GM21737 (cell line): ENCODE measurements at regions not wholly inside any gene's neighbourhood (a gene's known extent, or its start where the extent isn't known, plus 50 kb on each side); places are given as distances from the start of the nearest gene placed in this dataset.
"Not testable (repeated sequence)": the region's sequence is repeated elsewhere in the genome, so short reads cannot be mapped to it uniquely, and the experiment has no call there.

Experiments
- ATAC-seq: cut with Tn5 transposase; IDR thresholded peaks from one replicate; pipeline ENCODE4 v1.9.1; 2021; ENCODE audit warnings: mild to moderate bottlenecking, moderate library complexity; ENCODE audit not compliant: unreplicated experiment

- no peak for ATAC-seq
These were observed 393.2 kb upstream of the SPAG17 start for GRCh38 chr1:118578276-118578675.

DNA sequence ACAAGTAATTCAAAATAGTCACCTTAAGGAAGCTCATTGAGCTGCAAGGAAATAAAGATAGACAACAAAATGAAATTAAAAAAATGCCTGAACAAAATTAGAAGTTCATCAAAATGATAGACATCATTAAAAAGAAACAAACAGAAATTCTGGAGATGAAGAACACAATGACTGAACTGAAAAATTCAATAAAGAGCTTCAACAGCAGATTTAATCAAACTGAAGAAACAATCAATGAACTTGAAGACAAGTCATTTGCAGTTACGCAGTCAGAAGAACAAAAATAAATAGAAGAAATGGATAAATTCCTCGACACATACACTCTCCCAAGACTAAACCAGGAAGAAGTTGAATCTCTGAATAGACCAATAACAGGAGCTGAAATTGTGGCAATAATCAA, 390.0 kb upstream of the SPAG17 start:
- ATAC-seq = no peak

- ATAC-seq = no peak
These were observed 380.1 kb upstream of the SPAG17 start for GRCh38 chr1:118564961-118565703.

DNA sequence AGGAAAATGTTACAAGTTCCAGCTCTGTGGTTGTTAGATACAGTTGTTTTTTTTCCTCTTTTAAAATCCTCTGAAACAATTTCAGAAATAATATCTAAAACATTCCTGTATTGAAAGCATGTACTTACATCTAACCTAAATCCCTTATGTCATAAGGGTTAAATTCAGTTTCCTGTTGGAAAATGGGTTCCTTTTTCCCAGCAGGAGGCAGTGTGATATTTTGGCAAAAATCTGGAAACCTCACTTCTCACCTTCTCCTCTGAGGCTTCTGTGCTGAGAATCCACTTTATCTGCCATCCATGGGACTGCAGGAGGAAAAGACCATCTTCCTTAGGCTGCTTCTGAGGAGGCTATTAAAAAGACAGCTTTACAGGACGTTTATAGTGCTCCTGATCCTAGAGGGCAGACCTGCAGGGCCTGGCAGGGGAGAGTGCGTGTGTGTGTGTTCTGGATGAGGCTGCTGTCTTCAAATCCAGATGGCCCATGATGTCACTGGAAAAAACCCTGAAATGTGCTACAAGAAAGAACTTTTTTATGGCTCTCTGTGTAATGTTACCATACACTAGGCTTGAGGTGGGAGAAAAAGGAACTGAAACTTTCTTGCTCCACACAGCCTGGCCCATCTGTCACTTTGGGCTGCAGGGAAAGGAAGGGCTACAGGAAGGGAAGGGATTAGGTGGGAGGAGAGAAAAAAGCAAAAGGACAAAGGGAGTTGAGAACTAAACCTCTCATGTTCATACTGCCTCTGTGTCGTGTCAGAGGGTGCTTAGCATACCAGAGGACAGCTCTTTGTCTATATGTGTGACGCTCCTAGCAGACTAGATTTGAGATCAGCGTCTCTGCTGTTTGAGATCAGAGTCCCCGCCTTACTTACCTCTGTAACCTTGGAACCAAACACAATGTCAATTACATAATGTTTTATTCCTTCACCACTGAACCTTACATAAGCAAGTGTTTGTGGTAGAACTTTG, 379.2 kb upstream of the SPAG17 start:
- ATAC-seq = peak; percentile 78

GRCh38 chr1:118558933-118559332, 373.9 kb upstream of the SPAG17 start:
- ATAC-seq = no peak

DNA sequence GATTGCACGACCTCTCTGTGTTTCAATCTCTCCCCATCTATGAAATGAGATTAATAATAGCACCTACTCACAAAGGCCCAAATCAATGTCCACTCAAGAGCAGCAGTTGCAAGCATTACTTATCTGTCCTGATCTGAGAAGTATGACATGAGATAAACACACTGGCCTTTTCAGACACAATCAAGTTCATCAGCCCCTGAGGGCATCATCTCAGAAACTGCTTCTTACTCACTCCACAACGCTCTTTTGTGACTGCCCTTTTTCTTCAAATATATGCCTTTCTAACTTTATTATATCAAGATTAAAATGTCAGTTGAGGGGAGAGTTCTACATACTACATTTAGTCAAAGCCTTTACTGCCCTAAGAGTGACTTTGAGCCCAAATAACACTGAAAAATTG, 371.9 kb upstream of the SPAG17 start:
- ATAC-seq = no peak

DNA sequence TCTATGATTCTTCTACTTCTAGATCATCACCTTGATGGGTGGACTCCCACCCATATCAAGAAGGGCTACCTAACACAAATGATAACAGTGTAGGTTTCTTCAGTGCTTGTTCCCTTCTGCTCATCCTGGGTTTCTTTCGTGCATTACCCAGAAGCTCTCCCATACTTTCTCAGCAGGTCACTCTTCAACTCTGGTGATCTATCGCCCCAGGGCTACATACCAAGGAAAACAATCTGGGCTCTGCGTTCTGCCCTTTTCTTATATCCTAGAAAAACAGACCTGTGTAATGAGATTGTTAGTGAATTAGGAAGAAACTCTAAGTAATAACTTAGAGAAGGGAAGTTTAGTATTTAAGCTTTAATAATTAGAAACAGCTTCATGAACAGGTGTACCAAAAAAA, 370.6 kb upstream of the SPAG17 start:
- no peak for ATAC-seq

GRCh38 chr1:118535901-118536300, 350.9 kb upstream of the SPAG17 start:
- ATAC-seq = no peak

- ATAC-seq = not testable (repeated sequence)
These were observed 326.9 kb upstream of the SPAG17 start for GRCh38 chr1:118511922-118512321.

GRCh38 chr1:118504867-118505266, 319.8 kb upstream of the SPAG17 start:
- no peak for ATAC-seq

GRCh38 chr1:118504221-118504644, 319.2 kb upstream of the SPAG17 start:
- no peak for ATAC-seq

DNA sequence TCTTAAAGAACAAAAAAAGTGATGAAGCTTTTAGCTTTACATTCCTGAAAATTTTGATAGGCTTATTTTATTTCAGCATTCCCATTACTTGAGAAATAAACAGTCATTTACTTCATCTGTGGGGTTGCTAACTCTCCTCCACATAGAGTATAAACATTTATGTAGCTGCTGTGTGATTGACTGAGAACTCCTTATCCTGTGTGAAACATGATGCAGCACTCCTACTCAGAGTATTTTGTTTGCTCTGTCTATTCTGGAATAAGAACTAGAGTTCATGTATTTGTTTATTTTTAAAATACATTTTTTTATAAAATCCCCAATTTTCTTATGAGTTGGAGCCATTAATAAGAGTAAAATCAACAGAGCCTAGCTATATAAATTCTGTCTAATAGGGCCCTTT, 318.7 kb upstream of the SPAG17 start:
- ATAC-seq = no peak

- ATAC-seq = no peak
These were observed 310.0 kb upstream of the SPAG17 start for GRCh38 chr1:118494998-118495397.

- ATAC-seq = no peak
These were observed 303.8 kb upstream of the SPAG17 start for GRCh38 chr1:118488787-118489186.

- no peak for ATAC-seq
These were observed 302.9 kb upstream of the SPAG17 start for GRCh38 chr1:118487932-118488331.

- ATAC-seq = no peak
These were observed 302.1 kb upstream of the SPAG17 start for GRCh38 chr1:118487091-118487490.

GRCh38 chr1:118486199-118486598, 301.2 kb upstream of the SPAG17 start:
- ATAC-seq = no peak

- no peak for ATAC-seq
These were observed 300.7 kb upstream of the SPAG17 start for GRCh38 chr1:118485757-118486156.

DNA sequence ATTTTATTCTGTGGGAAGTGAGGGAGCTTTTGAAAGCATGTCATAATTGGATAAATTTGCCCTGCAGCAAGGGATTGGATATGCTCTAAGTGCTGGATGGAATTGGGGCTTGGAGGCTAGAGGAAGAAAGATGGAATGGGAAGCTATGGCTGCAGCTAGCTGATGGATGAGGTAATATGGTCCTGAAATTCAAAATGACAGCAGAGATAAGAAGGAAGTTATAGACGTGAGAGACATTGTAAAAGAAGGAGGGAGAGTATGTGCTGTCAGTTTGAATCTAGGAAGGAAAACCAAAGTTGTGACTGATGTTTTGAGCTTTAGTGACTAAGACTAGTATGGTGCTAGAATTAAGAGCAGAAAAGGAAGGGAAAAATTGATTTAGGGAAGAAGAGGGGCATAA, 299.9 kb upstream of the SPAG17 start:
- ATAC-seq = no peak

- ATAC-seq = no peak
These were observed 298.4 kb upstream of the SPAG17 start for GRCh38 chr1:118483245-118484006.

DNA sequence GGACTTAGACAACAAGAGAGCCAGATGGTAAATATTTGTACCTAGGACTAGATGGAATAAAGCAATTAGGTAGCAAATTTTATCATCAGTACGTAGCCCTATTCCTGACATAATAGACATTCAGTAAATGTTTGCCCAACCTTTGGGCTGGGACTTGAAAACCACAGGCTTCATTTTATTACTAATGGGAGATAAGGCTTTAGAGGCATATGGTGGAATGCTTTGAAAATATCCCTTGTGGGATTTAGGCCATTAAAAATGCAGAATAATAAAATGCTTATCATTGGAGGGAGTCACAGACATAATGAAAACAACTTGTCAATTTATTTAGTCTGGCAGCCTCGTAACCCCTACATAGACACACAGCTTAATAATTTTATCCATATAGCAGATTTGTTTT, 296.1 kb upstream of the SPAG17 start:
- ATAC-seq = no peak
